Caki2 (cell line): ENCODE measurements at regions not wholly inside any gene's neighbourhood (a gene's known extent, or its start where the extent isn't known, plus 50 kb on each side); places are given as distances from the start of the nearest gene placed in this dataset.
A peak's percentile ranks its signal among the peaks of the same experiment; 100 is the strongest.

Source experiments
- DNase-seq: peaks from one replicate; pipeline ENCODE4 v3.0.0-alpha.2; 2015; ENCODE audit warnings: low read depth
- in situ Hi-C: cut with HindIII; loops from 2 replicates; pipeline ENCODE4 v1.10.0; 2016; ENCODE audit warnings: low sequenced_read_pairs, low pct_unique_long_range_greater_than_20kb, mixed read lengths

GRCh38 chr11:123247813-123248379, 52.8 kb upstream of the CLMP start:
- in situ Hi-C loops: no loop called here
- DNase-seq: no peak

- in situ Hi-C loops: no loop called here
- no peak for DNase-seq
Measured at GRCh38 chr11:123247496-123247799, 52.4 kb upstream of the CLMP start.

- DNase-seq: peak; percentile 35
- in situ Hi-C loops: no loop called here
Measured at GRCh38 chr11:123246749-123247495, 51.9 kb upstream of the CLMP start.

GRCh38 chr11:123245567-123245966, 50.5 kb upstream of the CLMP start:
- DNase-seq: no peak
- in situ Hi-C loops: no loop called here
